Right lobe of liver (tissue), 6 donors: ENCODE measurements at regions not wholly inside any gene's neighbourhood (a gene's known extent, or its start where the extent isn't known, plus 50 kb on each side); places are given as distances from the start of the nearest gene placed in this dataset.

ENCODE experiments used
- ATAC-seq, 4 donors: fragments of 200-7000 bp; cut with Tn5 transposase; one replicate each; pipeline ENCODE4 v1.9.1; 2020; ENCODE audit warnings: mild to moderate bottlenecking in 4 of 4, moderate library complexity in 4 of 4
- DNase-seq, 3 donors: peaks; one replicate each; pipeline ENCODE4 v3.0.0-alpha.2; 2020
- H3K27ac ChIP-seq, 3 donors: fragments of 200-600 bp; one replicate each; pipeline ENCODE4 v1.8.0; 2022
- H3K27me3 ChIP-seq, 2 donors: fragments of 200-600 bp; one replicate each; pipeline ENCODE4 v1.8.0; 2022
- H3K36me3 ChIP-seq, 4 donors: fragments of 200-600 bp; sonication (generic) in 1 of 4; one replicate each; pipeline versions ENCODE4 v1.5.1 to v1.8.0; 2017 to 2022; ENCODE audit warnings: control low read depth in 1 of 4
- H3K4me1 ChIP-seq, 4 donors: fragments of 200-600 bp; sonication (generic) in 1 of 4; one replicate each; pipeline versions ENCODE4 v1.5.1 to v1.8.0; 2017 to 2022; ENCODE audit warnings: control low read depth in 1 of 4
- H3K4me3 ChIP-seq, 3 donors: fragments of 200-600 bp; one replicate each; pipeline ENCODE4 v1.8.0; 2022
- H3K9me3 ChIP-seq, 4 donors: fragments of 200-600 bp; sonication (generic) in 1 of 4; one replicate each; pipeline versions ENCODE4 v1.5.1 to v1.8.0; 2017 to 2022; ENCODE audit warnings: control low read depth in 1 of 4
- POLR2A ChIP-seq: fragments of 450-650 bp; IDR thresholded peaks from one replicate; pipeline ENCODE4 v1.6.1; 2017; ENCODE audit warnings: antibody characterized with exemption, mild to moderate bottlenecking
- WGBS: methylation state at CpG from one replicate; pipeline ENCODE4 v1.1.6; 2018; ENCODE audit warnings: low coverage, low lambda C conversion rate; ENCODE audit not compliant: insufficient coverage; ENCODE audit errors: missing lambda C conversion rate; 5-methylcytosine and 5-hydroxymethylcytosine counted together
- intact Hi-C, 2 donors: fragments of 100-400 bp; cut with DNase I; formaldehyde crosslinking; loops; one replicate each; pipeline versions ENCODE4 v1.11.2 to v1.14.1; 2022
- TF ChIP-seq, protein P1 (sequence below), 4 donors: fragments of 200-600 bp in 3 of 4; fragments of 450-650 bp in 1 of 4; IDR thresholded peaks; one replicate each; pipeline versions ENCODE4 v1.5.1 to v1.8.0; 2016 to 2022; ENCODE audit warnings: antibody characterized with exemption in 4 of 4, mild to moderate bottlenecking in 2 of 4
- donor health status: DM: no; HTN: yes; CAD: no.
- donor health status: DM: no; HTN: no; CAD: no.
- donor health status: DM: no; HTN: no; CAD: no.
- donor health status: DM: no; HTN: yes; CAD: no.
- donor health status: DM: no; HTN: yes; CAD: no.

DNA sequence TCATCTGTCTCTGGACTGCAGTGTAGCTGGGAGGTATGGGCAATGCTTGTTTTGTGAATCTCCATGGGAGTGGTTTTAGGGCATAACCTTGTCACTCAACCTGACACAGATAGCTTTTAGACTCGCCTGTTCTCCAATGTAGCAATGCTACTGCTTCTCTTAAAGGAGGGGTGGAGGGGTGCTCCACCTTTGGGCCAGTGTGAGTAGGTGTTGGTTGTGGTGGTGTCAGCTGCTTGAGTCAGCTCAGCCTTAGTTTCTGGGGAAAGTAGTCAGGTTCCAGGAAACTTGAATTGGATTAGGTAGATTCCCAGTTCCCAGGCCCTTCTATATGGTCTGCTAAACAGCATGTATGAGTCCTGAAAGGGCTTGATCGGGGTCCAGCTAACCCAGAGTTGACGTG lies 91.1 kb upstream of the PLPPR1 start:
- intact Hi-C loops = no loop called here
- Histone ChIP-seq H3K36me3 (no peaks in the 10 kb centered on the region), H3K27me3 (no peaks in the 10 kb centered on the region), H3K4me1 (no peaks in the 10 kb centered on the region), H3K27ac (no peak overlapping the region), H3K9me3 (no peaks in the 10 kb centered on the region), H3K4me3 (no peak overlapping the region)
- TF ChIP-seq POLR2A = no peak
- TF ChIP-seq, protein P1, sequence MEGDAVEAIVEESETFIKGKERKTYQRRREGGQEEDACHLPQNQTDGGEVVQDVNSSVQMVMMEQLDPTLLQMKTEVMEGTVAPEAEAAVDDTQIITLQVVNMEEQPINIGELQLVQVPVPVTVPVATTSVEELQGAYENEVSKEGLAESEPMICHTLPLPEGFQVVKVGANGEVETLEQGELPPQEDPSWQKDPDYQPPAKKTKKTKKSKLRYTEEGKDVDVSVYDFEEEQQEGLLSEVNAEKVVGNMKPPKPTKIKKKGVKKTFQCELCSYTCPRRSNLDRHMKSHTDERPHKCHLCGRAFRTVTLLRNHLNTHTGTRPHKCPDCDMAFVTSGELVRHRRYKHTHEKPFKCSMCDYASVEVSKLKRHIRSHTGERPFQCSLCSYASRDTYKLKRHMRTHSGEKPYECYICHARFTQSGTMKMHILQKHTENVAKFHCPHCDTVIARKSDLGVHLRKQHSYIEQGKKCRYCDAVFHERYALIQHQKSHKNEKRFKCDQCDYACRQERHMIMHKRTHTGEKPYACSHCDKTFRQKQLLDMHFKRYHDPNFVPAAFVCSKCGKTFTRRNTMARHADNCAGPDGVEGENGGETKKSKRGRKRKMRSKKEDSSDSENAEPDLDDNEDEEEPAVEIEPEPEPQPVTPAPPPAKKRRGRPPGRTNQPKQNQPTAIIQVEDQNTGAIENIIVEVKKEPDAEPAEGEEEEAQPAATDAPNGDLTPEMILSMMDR (IDR thresholded peaks at IDR 0.05) = no peak
- 68% methylated on average over 2 of the region's 3 CpGs for WGBS
- ATAC-seq (no peak), DNase-seq (no peak)

DNA sequence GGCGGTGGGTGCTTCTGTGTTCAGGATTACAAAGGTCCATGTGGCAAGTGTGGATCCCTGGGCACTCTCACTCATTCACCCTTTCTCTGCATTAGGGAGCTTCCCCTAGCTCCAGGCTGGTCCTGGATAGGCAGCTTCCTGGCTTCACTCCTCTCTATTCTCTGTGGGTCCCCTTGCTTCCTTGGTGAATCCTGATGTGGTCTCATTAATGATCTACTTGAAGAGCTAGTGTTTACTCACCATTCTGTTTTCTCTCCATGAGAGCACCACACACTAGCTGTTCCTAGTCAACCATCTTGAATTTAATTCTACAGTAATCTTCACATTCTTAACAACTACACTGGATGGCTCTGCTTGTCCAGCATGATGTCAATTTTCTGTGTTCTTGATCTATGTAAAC lies 90.0 kb upstream of the PLPPR1 start:
- no peaks in the 10 kb centered on the region for H3K9me3 ChIP-seq
- H3K27ac ChIP-seq = no peak overlapping the region
- TF ChIP-seq, protein P1 (IDR thresholded peaks at IDR 0.05) = no peak
- no peak for TF ChIP-seq POLR2A
- ATAC-seq (no peak), DNase-seq (no peak)
- H3K4me3 ChIP-seq = no peak overlapping the region
- WGBS = no CpG with 5 or more reads among the region's 1 CpG
- no peaks in the 10 kb centered on the region for H3K36me3 ChIP-seq
- no peaks in the 10 kb centered on the region for H3K4me1 ChIP-seq
- intact Hi-C loops = no loop called here
- H3K27me3 ChIP-seq = no peaks in the 10 kb centered on the region

DNA sequence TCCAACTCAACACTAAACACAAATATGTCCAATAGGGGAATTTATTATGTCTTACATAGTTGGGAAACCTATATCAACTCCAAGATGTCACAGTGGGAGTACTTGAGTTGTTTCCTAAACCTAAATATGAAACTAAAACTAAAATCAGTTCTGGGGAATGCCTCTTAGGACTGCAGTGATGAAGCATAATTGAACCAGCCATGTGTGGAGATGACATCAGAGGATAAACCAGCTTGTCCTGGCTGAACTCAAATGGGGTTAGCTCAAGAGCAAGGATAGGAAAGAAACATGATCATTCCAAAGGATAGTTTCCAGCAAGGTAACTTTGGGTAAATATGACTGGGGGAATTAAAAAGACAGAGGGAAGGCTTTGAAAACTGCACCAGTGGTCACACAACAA lies 88.9 kb upstream of the PLPPR1 start:
- Histone ChIP-seq H3K4me3 (no peak overlapping the region), H3K27ac (no peak overlapping the region), H3K9me3 (no peaks in the 10 kb centered on the region), H3K4me1 (no peaks in the 10 kb centered on the region), H3K27me3 (no peaks in the 10 kb centered on the region), H3K36me3 (no peaks in the 10 kb centered on the region)
- ATAC-seq = no peak
- no peak for DNase-seq
- TF ChIP-seq POLR2A = no peak
- TF ChIP-seq, protein P1 (IDR thresholded peaks at IDR 0.05) = no peak
- intact Hi-C loops = no loop called here

DNA sequence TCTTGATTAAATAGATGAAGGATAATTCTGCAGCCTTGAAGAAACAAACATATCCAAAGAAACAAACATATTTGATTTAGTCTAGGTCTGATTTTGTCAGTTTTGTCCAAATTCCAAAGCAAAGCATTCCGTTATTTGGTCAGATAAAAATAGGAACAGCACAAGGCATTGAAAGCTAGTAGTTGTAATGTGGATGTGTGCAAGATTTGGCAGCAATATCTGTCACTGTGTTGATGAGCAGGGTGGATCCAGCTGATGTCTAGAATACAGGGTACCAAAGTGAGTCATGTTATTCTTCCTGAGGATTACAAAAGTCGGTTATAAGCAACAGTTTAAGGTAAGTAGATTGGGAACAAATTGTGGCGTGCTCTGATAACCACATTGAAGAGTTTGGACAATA lies 69.3 kb upstream of the PLPPR1 start:
- Histone ChIP-seq H3K4me3 (no peak overlapping the region), H3K27me3 (no peaks in the 10 kb centered on the region), H3K9me3 (no peaks in the 10 kb centered on the region), H3K4me1 (no peaks in the 10 kb centered on the region), H3K36me3 (no peaks in the 10 kb centered on the region), H3K27ac (no peak overlapping the region)
- intact Hi-C loops = no loop called here
- no peak for TF ChIP-seq POLR2A
- TF ChIP-seq, protein P1 (IDR thresholded peaks at IDR 0.05) = no peak
- 69% methylated on average over 3 of the region's 3 CpGs for WGBS
- no peak for ATAC-seq
- DNase-seq = no peak
